ENCODE measurements at regions not wholly inside any gene's neighbourhood (a gene's known extent, or its start where the extent isn't known, plus 50 kb on each side); places are given as distances from the start of the nearest gene placed in this dataset.

DNA sequence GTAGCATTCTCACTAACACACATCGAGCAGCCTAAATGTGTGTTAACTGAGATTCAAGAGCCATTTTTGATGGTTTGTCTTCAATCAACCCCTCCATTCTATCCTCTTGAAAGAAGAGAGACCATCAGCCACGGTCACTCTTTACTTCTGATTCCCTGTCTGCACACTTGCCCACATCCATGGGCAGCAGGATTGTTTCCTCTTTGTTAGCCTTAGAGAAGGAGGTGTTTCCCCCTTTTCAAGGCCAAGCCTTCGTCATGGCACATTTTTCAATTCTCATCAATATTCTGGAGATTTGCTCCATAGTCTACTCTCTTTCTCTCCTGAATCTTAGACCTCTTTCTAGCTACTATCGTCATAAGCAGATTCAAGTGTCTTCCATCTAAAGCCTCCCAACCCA, 522.4 kb upstream of the NAALADL2 start:
- DNase-seq (ENCODE audit: low spot score) = no peak
- in situ Hi-C loops (cut with MboI; ENCODE audit: low pct_unique_long_range_greater_than_20kb, low sequenced_read_pairs, unreplicated experiment) = no loop called here
- TF ChIP-seq, protein P1, sequence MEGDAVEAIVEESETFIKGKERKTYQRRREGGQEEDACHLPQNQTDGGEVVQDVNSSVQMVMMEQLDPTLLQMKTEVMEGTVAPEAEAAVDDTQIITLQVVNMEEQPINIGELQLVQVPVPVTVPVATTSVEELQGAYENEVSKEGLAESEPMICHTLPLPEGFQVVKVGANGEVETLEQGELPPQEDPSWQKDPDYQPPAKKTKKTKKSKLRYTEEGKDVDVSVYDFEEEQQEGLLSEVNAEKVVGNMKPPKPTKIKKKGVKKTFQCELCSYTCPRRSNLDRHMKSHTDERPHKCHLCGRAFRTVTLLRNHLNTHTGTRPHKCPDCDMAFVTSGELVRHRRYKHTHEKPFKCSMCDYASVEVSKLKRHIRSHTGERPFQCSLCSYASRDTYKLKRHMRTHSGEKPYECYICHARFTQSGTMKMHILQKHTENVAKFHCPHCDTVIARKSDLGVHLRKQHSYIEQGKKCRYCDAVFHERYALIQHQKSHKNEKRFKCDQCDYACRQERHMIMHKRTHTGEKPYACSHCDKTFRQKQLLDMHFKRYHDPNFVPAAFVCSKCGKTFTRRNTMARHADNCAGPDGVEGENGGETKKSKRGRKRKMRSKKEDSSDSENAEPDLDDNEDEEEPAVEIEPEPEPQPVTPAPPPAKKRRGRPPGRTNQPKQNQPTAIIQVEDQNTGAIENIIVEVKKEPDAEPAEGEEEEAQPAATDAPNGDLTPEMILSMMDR (IDR thresholded peaks at IDR 0.05; ENCODE audit: extremely low read depth, insufficient read depth, missing control alignments) = no peak

DNA sequence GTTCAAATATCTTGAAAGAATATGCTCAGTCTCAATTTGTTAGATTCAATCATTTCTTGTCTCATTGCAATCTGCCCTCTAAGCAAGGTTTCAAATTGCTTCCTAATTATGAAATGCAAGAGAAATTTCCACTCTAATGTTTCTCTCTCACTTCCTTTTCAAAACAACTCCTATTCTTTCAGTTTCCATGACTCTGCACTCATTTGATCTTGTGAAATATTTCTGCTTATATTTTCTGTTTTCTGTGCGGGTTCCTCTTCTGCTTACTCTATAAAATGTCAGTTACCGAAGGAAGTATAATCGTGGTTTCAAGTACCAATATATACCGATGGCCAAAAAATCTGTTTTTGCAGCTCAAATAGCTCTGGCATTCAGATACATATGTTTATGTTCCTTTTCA, 521.9 kb upstream of the NAALADL2 start:
- in situ Hi-C loops (cut with MboI; ENCODE audit: low pct_unique_long_range_greater_than_20kb, low sequenced_read_pairs, unreplicated experiment) = no loop called here
- no peak for DNase-seq (ENCODE audit: low spot score)
- TF ChIP-seq, protein P1 (IDR thresholded peaks at IDR 0.05; ENCODE audit: extremely low read depth, insufficient read depth, missing control alignments) = no peak

DNA sequence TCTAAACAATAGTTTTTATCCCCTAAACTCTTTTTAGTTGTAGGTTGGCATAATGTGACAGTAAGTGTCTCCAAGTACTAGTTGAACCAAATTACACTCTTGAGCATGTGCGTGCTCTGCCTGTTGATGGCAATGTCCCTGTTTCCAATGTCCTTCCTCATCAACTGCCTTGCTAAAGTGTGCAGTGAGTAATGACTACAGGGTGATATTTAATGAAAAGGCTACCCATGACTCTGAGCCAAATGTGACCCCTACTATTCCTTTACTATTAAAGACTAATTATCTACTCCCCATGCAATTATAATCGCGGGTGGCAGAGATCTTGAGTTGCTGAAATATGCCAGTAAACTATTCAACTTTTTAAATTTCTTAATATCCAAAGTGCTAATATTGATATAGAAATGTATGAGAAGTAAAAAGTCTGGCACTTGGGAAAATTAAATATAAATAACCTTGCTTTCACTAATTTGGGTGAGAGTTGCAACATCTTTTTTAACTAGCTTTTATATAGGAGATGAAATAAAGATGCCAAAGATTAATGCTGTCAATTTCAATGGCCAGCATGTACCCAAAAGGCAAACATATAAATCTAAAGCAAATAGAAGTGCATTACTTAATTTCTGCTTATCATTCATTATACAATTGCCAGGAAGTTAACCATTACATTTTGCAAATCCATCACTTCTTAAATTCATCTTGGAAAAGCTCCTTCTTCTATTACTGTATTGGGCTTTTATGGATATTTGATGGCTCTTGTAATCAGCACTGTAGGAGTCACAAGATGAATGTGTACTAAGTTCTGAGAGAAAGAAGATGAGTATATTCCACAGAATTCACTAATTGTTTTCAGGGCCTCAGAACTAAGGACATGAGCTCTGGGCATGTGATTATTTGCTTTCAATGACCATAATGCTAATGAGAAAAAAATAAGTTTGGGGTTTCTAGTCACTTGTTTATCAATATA, 518.2 kb upstream of the NAALADL2 start:
- TF ChIP-seq, protein P1 (IDR thresholded peaks at IDR 0.05; ENCODE audit: extremely low read depth, insufficient read depth, missing control alignments) = no peak
- in situ Hi-C loops (cut with MboI; ENCODE audit: low pct_unique_long_range_greater_than_20kb, low sequenced_read_pairs, unreplicated experiment) = no loop called here
- no peak for DNase-seq (ENCODE audit: low spot score)

DNA sequence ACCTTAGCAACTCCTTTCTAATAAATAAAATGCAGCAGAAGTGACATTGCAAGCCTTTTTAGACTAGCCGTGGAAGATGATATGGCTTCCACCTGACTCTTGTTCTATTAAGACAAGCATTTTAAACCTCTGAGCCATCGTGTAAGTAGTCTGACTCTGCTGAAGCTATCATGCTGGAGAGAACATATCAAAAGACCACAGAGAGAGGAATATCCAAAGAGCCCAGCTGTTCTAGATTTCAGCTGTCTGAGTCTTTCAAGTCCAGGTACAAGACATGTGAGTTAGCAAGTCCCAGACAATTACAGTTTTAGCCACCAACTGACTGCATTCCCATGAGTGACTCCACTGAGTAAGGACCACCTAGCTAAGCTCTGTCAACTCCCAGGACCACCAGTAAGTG, 517.0 kb upstream of the NAALADL2 start:
- TF ChIP-seq, protein P1 (IDR thresholded peaks at IDR 0.05; ENCODE audit: extremely low read depth, insufficient read depth, missing control alignments) = no peak
- no peak for DNase-seq (ENCODE audit: low spot score)
- in situ Hi-C loops (cut with MboI; ENCODE audit: low pct_unique_long_range_greater_than_20kb, low sequenced_read_pairs, unreplicated experiment) = no loop called here

DNA sequence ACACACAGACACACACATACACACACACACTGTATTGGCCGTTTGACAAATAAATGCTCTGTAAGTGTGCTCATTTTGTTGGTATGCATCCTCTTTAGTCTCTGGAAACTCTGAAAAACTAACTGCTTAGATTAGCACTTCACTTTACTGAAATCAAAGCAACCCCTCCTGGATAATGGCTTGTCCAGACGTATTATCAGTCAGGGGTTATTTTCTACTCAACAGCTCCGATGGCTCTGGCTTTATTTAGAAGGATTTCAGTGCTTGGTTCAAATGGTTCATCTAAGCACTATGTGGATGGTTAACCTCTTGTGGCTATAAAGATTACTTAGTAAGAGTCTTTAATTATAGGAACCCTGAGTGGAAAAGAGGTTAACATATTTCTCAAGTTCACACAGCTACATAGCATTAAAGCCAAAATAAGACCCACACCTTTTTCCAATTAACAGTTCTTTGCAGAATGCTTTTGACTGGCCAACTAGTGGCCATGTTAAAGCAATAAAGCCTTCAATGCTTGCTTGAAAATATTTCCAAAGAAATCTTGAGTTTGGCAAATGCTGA, 516.1 kb upstream of the NAALADL2 start:
- TF ChIP-seq, protein P1 (IDR thresholded peaks at IDR 0.05; ENCODE audit: extremely low read depth, insufficient read depth, missing control alignments) = no peak
- DNase-seq (ENCODE audit: low spot score) = no peak
- in situ Hi-C loops (cut with MboI; ENCODE audit: low pct_unique_long_range_greater_than_20kb, low sequenced_read_pairs, unreplicated experiment) = no loop called here

DNA sequence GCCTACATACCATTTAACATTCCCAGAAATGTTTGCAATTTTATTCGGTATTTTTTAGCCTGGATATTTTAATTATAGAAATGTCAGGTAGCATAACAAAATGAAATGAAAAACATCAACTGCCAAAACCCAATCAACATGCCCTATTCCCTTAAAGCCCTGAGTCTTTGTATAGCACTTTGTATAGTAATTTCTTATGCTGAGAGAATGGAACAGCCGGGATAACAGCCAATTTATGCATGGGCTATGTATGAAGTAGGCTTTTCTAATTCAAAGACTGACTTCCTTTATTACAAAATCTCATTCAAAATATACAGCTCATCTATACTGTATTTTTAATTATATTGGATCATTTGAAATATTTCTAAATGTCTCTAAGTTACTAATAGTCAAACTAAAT, 513.0 kb upstream of the NAALADL2 start:
- DNase-seq (ENCODE audit: low spot score) = no peak
- TF ChIP-seq, protein P1 (IDR thresholded peaks at IDR 0.05; ENCODE audit: extremely low read depth, insufficient read depth, missing control alignments) = no peak
- in situ Hi-C loops (cut with MboI; ENCODE audit: low pct_unique_long_range_greater_than_20kb, low sequenced_read_pairs, unreplicated experiment) = no loop called here
